ENCODE measurements at regions not wholly inside any gene's neighbourhood (a gene's known extent, or its start where the extent isn't known, plus 50 kb on each side); places are given as distances from the start of the nearest gene placed in this dataset.

DNA sequence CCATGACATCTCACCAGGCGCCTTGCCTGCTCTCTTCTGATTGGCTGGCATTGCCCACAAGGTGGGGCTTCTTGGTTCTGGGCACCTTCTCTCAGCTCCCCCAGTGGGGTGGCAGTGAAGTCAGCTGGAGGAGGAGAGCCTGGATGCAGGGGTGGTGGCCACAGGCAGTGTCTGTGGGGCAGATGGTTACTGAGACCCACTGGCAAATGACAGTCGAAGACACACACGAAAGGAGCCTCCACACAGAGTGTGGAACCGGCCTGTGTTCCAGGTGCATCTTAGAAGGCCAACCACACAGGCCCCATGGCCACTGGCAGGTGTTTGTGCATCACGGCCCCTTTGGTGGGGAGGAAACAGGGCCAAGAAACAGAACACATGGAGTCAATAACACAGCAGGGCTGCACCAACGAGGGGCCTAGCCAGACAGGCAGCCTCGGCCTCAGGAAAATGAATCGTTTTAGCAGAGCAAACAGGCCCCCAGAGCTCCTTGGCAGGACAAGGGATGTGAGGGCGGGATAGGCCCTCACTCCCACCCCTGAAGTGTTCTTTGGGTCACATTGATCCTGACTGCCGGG lies 683.4 kb downstream of the TBC1D22A start:
- no peak overlapping the region for H3K4me3 ChIP-seq (ENCODE audit: low read depth, low read length)
- TF ChIP-seq CTCF (IDR thresholded peaks at IDR 0.05; ENCODE audit: low read depth, low read length, missing control alignments): no peak
- no peak for DNase-seq (ENCODE audit: low read depth)

DNA sequence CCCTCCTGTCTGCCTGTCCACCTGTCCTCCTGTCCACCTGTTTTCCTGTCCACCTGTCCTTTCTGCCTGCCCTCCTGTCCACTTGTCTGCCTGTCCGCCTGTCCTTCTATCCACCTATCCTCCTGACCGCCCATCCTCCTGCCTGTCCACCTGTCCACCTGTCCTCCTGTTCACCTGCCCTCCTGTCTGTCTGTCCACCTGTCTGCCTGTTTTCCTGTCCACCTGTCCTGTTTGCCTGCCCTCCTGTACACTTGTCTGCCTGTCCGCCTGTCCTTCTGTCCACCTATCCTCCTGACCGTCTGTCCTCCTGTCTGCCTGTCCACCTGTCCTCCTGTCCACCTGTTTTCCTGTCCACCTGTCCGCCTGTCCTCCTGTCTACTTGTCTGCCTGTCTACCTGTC lies 682.8 kb downstream of the TBC1D22A start:
- no peak for DNase-seq (ENCODE audit: low read depth)
- no peak overlapping the region for H3K4me3 ChIP-seq (ENCODE audit: low read depth, low read length)
- no peak for TF ChIP-seq CTCF (IDR thresholded peaks at IDR 0.05; ENCODE audit: low read depth, low read length, missing control alignments)

DNA sequence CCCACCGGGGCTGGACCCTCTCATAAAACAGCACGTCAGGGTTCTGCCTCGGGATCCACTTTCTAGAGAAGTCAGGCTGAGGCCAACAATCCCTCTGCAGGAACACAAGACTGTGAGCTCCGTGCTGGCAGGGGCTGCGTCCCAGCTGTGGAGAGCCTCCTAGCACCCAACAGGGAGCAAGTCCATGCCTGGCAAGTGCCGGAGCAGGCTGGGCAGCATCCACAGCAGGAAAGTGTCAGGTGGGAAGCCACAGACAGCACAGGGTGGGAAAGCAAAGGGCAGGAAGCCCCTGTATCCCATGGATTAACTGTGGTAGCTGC lies 682.3 kb downstream of the TBC1D22A start:
- DNase-seq (ENCODE audit: low read depth): no peak
- no peak for TF ChIP-seq CTCF (IDR thresholded peaks at IDR 0.05; ENCODE audit: low read depth, low read length, missing control alignments)
- no peak overlapping the region for H3K4me3 ChIP-seq (ENCODE audit: low read depth, low read length)

- no peak overlapping the region for H3K4me3 ChIP-seq (ENCODE audit: low read depth, low read length)
- no peak for DNase-seq (ENCODE audit: low read depth)
- TF ChIP-seq CTCF (IDR thresholded peaks at IDR 0.05; ENCODE audit: low read depth, low read length, missing control alignments): no peak
Observed at GRCh38 chr22:47443836-47444745, 681.6 kb downstream of the TBC1D22A start.

DNA sequence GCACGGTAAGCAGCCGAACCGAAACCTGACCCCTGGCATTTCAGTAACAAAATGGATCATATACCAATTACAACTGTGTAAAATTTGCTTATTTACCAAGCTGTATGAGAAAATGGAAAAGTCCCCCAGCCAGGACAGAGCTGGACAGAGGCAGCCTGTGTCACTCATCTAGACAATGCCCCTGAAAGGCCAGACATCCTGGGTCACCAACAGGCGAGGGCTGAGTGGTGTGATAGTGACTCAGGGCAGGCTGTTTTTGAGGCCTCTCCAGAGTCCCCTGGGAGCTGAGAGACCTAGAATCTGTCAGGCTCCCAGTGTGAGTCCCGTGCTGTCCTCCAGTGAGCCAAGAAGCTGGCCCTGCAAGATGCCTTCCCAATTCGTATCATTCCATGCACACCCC lies 680.4 kb downstream of the TBC1D22A start:
- DNase-seq (ENCODE audit: low read depth): no peak

GRCh38 chr22:47439643-47440265 lies 677.3 kb downstream of the TBC1D22A start:
- H3K4me3 ChIP-seq (ENCODE audit: low read depth, low read length): no peak overlapping the region
- no peak for TF ChIP-seq CTCF (IDR thresholded peaks at IDR 0.05; ENCODE audit: low read depth, low read length, missing control alignments)
- no peak for DNase-seq (ENCODE audit: low read depth)

More for the DNA sequence above, 680.4 kb downstream of the TBC1D22A start:
- no peak overlapping the region for H3K4me3 ChIP-seq (ENCODE audit: low read depth, low read length)
- TF ChIP-seq CTCF (IDR thresholded peaks at IDR 0.05; ENCODE audit: low read depth, low read length, missing control alignments): no peak
